SK-N-MC (cell line): ENCODE measurements at regions not wholly inside any gene's neighbourhood (a gene's known extent, or its start where the extent isn't known, plus 50 kb on each side); places are given as distances from the start of the nearest gene placed in this dataset.

ENCODE experiments used
- DNase-seq: peaks from one replicate; pipeline ENCODE4 v3.0.0-alpha.2; 2011; ENCODE audit warnings: low read depth, low spot score
- H3K27ac ChIP-seq: fragments of 200-600 bp; sonication (generic); 2 replicates; pipeline ENCODE4 v1.5.1; 2016; ENCODE audit warnings: mixed run types
- H3K36me3 ChIP-seq: fragments of 200-600 bp; sonication (generic); 2 replicates; pipeline ENCODE4 v1.6.1; 2017; ENCODE audit warnings: antibody characterized with exemption, low read length, mixed read lengths; ENCODE audit not compliant: insufficient read depth
- H3K4me3 ChIP-seq: fragments of 200-600 bp; sonication (generic); 2 replicates; pipeline ENCODE4 v1.5.1; 2016
- H3K9ac ChIP-seq: fragments of 200-600 bp; sonication (generic); 2 replicates; pipeline ENCODE4 v1.8.0; 2017; ENCODE audit warnings: mixed run types, mixed read lengths; ENCODE audit not compliant: insufficient read length
- H3K9me3 ChIP-seq: fragments of 200-600 bp; sonication (generic); 2 replicates; pipeline ENCODE4 v1.6.1; 2017; ENCODE audit warnings: low read depth, mild to moderate bottlenecking, antibody characterized with exemption, low read length, moderate library complexity, mixed read lengths
- EZH2 ChIP-seq: fragments of 200-600 bp; sonication (generic); IDR thresholded peaks from one replicate; pipeline ENCODE4 v1.6.1; 2017; ENCODE audit warnings: antibody characterized with exemption
- FOXP2 ChIP-seq: optimal IDR thresholded peaks from 2 replicates; pipeline ENCODE3; 2011; ENCODE audit warnings: mild to moderate bottlenecking, moderate library complexity; ENCODE audit not compliant: insufficient read depth; ENCODE audit errors: extremely low read length, control extremely low read depth
- POLR2AphosphoS5 ChIP-seq: IDR thresholded peaks from 2 replicates; pipeline ENCODE4 v1.6.1; 2012; ENCODE audit warnings: mild to moderate bottlenecking, low read depth, low read length, borderline replicate concordance

GRCh38 chr12:91663744-91664143 lies 481.1 kb upstream of the DCN start:
- H3K4me3 ChIP-seq = no peak overlapping the region
- no peaks in the 10 kb centered on the region for H3K9me3 ChIP-seq

GRCh38 chr12:91663310-91663709 lies 480.7 kb upstream of the DCN start:
- Histone ChIP-seq H3K9ac (no peak overlapping the region), H3K4me3 (no peak overlapping the region), H3K9me3 (no peaks in the 10 kb centered on the region), H3K36me3 (no peaks in the 10 kb centered on the region), H3K27ac (no peak overlapping the region)
- no peak for TF ChIP-seq FOXP2
- TF ChIP-seq POLR2AphosphoS5 = no peak
- no peak for TF ChIP-seq EZH2
- no peak for DNase-seq

More at GRCh38 chr12:91663744-91664143, 481.1 kb upstream of the DCN start:
- H3K9ac ChIP-seq = no peak overlapping the region
- H3K27ac ChIP-seq = no peak overlapping the region
- DNase-seq = no peak
- H3K36me3 ChIP-seq = no peaks in the 10 kb centered on the region
- no peak for TF ChIP-seq EZH2
- TF ChIP-seq POLR2AphosphoS5 = no peak
- no peak for TF ChIP-seq FOXP2

GRCh38 chr12:91662021-91662420 lies 479.4 kb upstream of the DCN start:
- DNase-seq = no peak
- no peaks in the 10 kb centered on the region for H3K9me3 ChIP-seq
- H3K36me3 ChIP-seq = no peaks in the 10 kb centered on the region
- TF ChIP-seq POLR2AphosphoS5 = no peak
- TF ChIP-seq EZH2 = no peak
- TF ChIP-seq FOXP2 = no peak
- no peak overlapping the region for H3K4me3 ChIP-seq
- H3K9ac ChIP-seq = no peak overlapping the region
- H3K27ac ChIP-seq = no peak overlapping the region

- H3K27ac ChIP-seq = no peak overlapping the region
- H3K4me3 ChIP-seq = no peak overlapping the region
- H3K9me3 ChIP-seq = no peaks in the 10 kb centered on the region
- no peak overlapping the region for H3K9ac ChIP-seq
- H3K36me3 ChIP-seq = no peaks in the 10 kb centered on the region
- no peak for DNase-seq
- TF ChIP-seq FOXP2 (no peak), POLR2AphosphoS5 (no peak), EZH2 (no peak)
Measured at GRCh38 chr12:91657032-91657431, 474.4 kb upstream of the DCN start.

GRCh38 chr12:91655966-91656365 lies 473.3 kb upstream of the DCN start:
- Histone ChIP-seq H3K36me3 (no peaks in the 10 kb centered on the region), H3K9me3 (no peaks in the 10 kb centered on the region), H3K4me3 (no peak overlapping the region), H3K27ac (no peak overlapping the region), H3K9ac (no peak overlapping the region)
- DNase-seq = no peak
- TF ChIP-seq POLR2AphosphoS5 (no peak), EZH2 (no peak), FOXP2 (no peak)

GRCh38 chr12:91654087-91654486 lies 471.5 kb upstream of the DCN start:
- no peak overlapping the region for H3K4me3 ChIP-seq
- no peaks in the 10 kb centered on the region for H3K9me3 ChIP-seq
- TF ChIP-seq FOXP2 = no peak
- TF ChIP-seq EZH2 = no peak
- TF ChIP-seq POLR2AphosphoS5 = no peak
- no peaks in the 10 kb centered on the region for H3K36me3 ChIP-seq
- no peak overlapping the region for H3K27ac ChIP-seq
- no peak for DNase-seq
- no peak overlapping the region for H3K9ac ChIP-seq

- DNase-seq = no peak
- TF ChIP-seq FOXP2 (no peak), EZH2 (no peak), POLR2AphosphoS5 (no peak)
- Histone ChIP-seq H3K9ac (no peak overlapping the region), H3K4me3 (no peak overlapping the region), H3K9me3 (no peaks in the 10 kb centered on the region), H3K27ac (no peak overlapping the region), H3K36me3 (no peaks in the 10 kb centered on the region)
Measured at GRCh38 chr12:91651728-91652127, 469.1 kb upstream of the DCN start.

GRCh38 chr12:91643763-91644162 lies 461.1 kb upstream of the DCN start:
- H3K9ac ChIP-seq = no peak overlapping the region
- H3K4me3 ChIP-seq = no peak overlapping the region
- no peaks in the 10 kb centered on the region for H3K36me3 ChIP-seq
- no peak overlapping the region for H3K27ac ChIP-seq
- TF ChIP-seq FOXP2 (no peak), EZH2 (no peak), POLR2AphosphoS5 (no peak)
- DNase-seq = no peak
- no peaks in the 10 kb centered on the region for H3K9me3 ChIP-seq

- Histone ChIP-seq H3K9me3 (no peaks in the 10 kb centered on the region), H3K36me3 (no peaks in the 10 kb centered on the region), H3K4me3 (no peak overlapping the region), H3K27ac (no peak overlapping the region), H3K9ac (no peak overlapping the region)
- TF ChIP-seq EZH2 = no peak
- no peak for TF ChIP-seq FOXP2
- no peak for TF ChIP-seq POLR2AphosphoS5
- DNase-seq = no peak
Measured at GRCh38 chr12:91640021-91640420, 457.4 kb upstream of the DCN start.
